Stimulated activated naive B cell treated with anti-CD40 and anti-IgM and Interleukin-4, amounts not matched to agents 10 μg/mL and 1 μg/mL and 100 μg/mL, for 72 hours (primary cell): ENCODE measurements at regions not wholly inside any gene's neighbourhood (a gene's known extent, or its start where the extent isn't known, plus 50 kb on each side); places are given as distances from the start of the nearest gene placed in this dataset.

Source experiments
- ATAC-seq, 2 donors: fragments of 150-1000 bp; cut with Tn5 transposase; replicated peaks; 2 replicates each; pipeline ENCODE4 v1.10.0; 2021; ENCODE audit warnings: moderate library complexity in 1 of 2
- DNase-seq: peaks from one replicate; pipeline ENCODE4 v3.0.0; 2021
- H3K27ac Mint-ChIP-seq: one replicate; pipeline ENCODE4 v1.8.0; 2022; ENCODE audit warnings: mild to moderate bottlenecking, mixed read lengths
- H3K27me3 Mint-ChIP-seq, 2 donors: one replicate each; pipeline ENCODE4 v1.8.0; 2022; ENCODE audit warnings: mixed read lengths in 2 of 2
- H3K36me3 Mint-ChIP-seq, 2 donors: one replicate each; pipeline ENCODE4 v1.8.0; 2022; ENCODE audit warnings: mixed read lengths in 2 of 2, mild to moderate bottlenecking in 1 of 2
- H3K4me1 Mint-ChIP-seq, 2 donors: one replicate each; pipeline ENCODE4 v1.8.0; 2022; ENCODE audit warnings: mixed read lengths in 2 of 2, mild to moderate bottlenecking in 1 of 2
- H3K4me3 Mint-ChIP-seq, 2 donors: one replicate each; pipeline ENCODE4 v1.8.0; 2022; ENCODE audit warnings: mild to moderate bottlenecking in 2 of 2, mixed read lengths in 2 of 2, moderate library complexity in 1 of 2
- H3K9me3 Mint-ChIP-seq, 2 donors: one replicate each; pipeline ENCODE4 v1.8.0; 2022; ENCODE audit warnings: mixed read lengths in 2 of 2, mild to moderate bottlenecking in 1 of 2

DNA sequence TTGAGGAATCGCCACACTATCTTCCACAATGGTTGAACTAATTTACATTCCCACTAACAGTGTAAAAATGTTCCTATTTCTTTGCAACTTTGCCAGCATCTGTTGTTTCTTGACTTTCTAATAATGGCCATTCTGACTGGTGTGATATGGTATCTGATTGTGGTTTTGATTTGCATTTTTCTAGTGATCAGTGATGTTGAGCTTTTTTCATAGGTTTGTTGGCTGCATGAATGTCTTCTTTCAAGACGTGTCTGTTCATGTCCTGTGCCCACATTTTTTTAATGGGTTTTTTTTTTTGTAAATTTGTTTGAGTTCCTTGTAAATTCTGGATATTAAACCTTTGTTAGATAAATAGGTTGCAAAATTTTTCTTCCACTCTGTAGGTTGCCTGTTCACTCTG is 615.9 kb downstream of the SEMA5A start:
- Mint-ChIP-seq H3K4me1 (no peaks in the 10 kb centered on the region), H3K27ac (no peak overlapping the region), H3K9me3 (peaks cover 3 to 7% of the 10 kb centered on the region in 2 donors), H3K36me3 (no peaks in the 10 kb centered on the region), H3K27me3 (no peaks in the 10 kb centered on the region), H3K4me3 (no peak overlapping the region)
- DNase-seq (no peak), ATAC-seq (no peak)

DNA sequence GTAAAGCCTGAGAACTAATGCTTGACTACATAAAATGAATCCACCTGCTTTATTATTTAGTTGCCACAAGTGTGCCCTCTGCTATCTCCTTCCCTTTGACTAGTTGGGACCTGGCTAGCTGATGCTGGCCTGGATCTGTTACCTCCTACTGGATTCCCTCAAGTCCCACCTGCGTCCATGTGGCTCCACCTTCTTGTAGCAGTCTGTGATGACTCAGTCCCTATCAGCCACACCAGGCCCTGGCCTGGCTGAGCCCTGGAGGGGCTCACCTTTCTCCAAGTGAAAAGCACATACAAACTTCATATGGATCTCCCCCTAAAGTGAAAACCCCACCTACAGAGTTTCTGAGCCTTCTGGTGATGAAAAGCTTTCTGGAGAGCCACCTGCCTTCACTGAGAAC is 611.4 kb downstream of the SEMA5A start:
- Mint-ChIP-seq H3K9me3 (peaks cover 5 to 11% of the 10 kb centered on the region in 2 donors), H3K4me3 (no peak overlapping the region), H3K27ac (no peak overlapping the region), H3K36me3 (no peaks in the 10 kb centered on the region), H3K4me1 (no peaks in the 10 kb centered on the region), H3K27me3 (no peaks in the 10 kb centered on the region)
- DNase-seq (no peak), ATAC-seq (no peak)

DNA sequence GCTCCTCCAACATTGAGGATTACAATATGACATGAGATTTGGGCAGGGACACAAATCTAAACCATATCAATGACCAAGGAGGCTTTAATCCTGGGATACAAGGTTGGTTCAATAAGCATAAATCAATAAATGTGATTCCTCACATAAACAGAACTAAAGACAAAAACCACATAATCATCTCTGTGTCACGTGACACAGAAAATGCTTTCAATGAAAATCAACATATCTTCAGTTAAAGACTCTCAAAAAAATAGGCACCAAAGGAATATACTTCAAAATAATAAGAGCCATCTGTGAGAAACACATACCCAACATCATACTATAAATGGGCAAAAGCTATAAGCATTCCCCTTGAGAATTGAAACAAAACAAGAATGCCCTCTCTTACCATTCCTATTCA is 604.9 kb downstream of the SEMA5A start:
- H3K27me3 Mint-ChIP-seq: peaks cover 0 to 2% of the 10 kb centered on the region in 2 donors
- ATAC-seq (no peak), DNase-seq (no peak)
- no peak overlapping the region for H3K27ac Mint-ChIP-seq
- H3K4me3 Mint-ChIP-seq: no peak overlapping the region
- peaks cover 8 to 15% of the 10 kb centered on the region in 2 donors for H3K9me3 Mint-ChIP-seq
- no peaks in the 10 kb centered on the region for H3K4me1 Mint-ChIP-seq
- no peaks in the 10 kb centered on the region for H3K36me3 Mint-ChIP-seq

DNA sequence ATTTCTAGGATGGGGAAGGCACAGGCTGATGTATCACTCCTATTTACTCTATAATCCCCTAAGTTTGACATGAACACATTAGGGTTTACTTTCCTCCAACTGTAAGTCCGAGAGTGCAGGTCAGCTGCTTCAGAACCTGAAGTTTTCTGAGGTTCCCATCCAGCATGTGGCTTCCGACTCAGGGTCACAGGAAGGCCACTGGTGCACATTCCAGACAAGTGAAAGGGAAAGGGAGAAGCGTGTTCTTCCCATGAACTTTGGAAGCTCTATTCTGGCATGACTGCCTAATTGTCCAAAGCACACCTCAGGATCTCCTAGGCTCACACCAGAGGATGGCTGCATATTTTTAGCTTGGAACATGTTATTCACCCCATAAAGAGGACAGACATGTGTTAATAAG is 602.6 kb downstream of the SEMA5A start:
- Mint-ChIP-seq H3K4me1 (no peaks in the 10 kb centered on the region), H3K36me3 (no peaks in the 10 kb centered on the region), H3K4me3 (no peak overlapping the region), H3K27ac (no peak overlapping the region), H3K27me3 (peaks cover 0 to 16% of the 10 kb centered on the region in 2 donors), H3K9me3 (peaks cover 8 to 15% of the 10 kb centered on the region in 2 donors)
- ATAC-seq (no peak), DNase-seq (no peak)

DNA sequence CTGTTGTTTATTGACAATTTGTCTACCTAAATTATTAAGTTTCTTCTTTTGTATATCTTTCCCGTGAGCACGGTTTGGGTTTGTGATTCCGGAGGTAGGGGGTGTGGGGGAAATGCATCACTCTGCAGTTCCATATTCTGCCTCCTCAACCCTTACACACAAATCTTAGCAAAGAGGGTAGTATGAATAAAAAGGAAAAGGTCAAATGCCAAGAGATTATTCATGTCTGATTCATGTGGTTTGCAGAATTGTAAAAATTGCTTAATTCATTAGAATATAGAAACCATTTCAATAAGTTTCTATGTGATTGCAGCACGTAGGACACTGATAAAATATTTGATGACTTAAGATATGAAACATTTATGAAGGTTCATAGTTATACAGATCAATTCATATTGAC is 601.9 kb downstream of the SEMA5A start:
- Mint-ChIP-seq H3K27ac (no peak overlapping the region), H3K4me1 (peaks cover 0 to 2% of the 10 kb centered on the region in 2 donors), H3K36me3 (no peaks in the 10 kb centered on the region), H3K27me3 (peaks cover 0 to 16% of the 10 kb centered on the region in 2 donors), H3K4me3 (no peak overlapping the region), H3K9me3 (peaks cover 8 to 15% of the 10 kb centered on the region in 2 donors)
- no peak for DNase-seq
- ATAC-seq: no peak

DNA sequence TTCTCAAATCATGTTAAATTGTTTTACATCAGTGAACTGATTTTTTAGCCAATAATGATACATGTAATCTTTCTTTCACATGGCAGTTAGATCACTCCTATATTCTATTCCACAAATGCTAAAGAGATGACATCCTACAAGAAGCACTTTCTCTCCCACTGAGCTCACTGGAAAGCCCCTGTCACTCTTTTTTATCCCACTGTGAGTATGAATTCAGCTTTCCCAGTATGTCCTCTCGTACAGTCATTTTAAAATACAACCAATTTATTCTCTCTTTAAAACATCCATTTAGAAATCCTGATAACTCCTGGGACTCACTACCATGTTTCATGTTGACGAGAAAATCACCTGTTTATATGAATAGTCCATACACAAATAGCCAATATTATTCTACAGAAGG is 599.9 kb downstream of the SEMA5A start:
- H3K4me1 Mint-ChIP-seq: peaks cover 7 to 19% of the 10 kb centered on the region in 2 donors
- no peak overlapping the region for H3K27ac Mint-ChIP-seq
- H3K27me3 Mint-ChIP-seq: peaks cover 0 to 16% of the 10 kb centered on the region in 2 donors
- DNase-seq (no peak), ATAC-seq (no peak)
- no peak overlapping the region for H3K4me3 Mint-ChIP-seq
- peaks cover 0 to 1% of the 10 kb centered on the region in 2 donors for H3K36me3 Mint-ChIP-seq
- H3K9me3 Mint-ChIP-seq: peaks cover 0 to 5% of the 10 kb centered on the region in 2 donors

DNA sequence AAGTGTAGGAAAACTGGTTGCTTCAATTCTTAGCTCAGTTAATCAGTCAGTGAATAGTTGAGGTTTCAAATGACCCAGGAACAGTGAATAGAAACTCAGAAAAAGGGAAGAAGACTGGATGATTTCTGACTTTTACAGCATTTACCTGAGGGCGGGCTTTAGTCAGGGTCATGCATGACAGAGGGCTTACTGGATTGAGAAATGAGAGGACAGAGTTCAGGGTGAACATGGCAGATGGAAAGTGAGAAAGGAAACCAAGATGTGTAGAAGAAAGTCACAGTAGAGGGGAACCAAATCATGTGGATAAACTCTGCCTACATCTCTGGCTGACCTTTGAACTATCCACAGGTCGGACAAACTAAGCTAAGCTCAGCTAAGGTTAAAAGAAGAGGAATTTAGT is 596.0 kb downstream of the SEMA5A start:
- H3K27ac Mint-ChIP-seq: no peak overlapping the region
- peaks cover 0 to 22% of the 10 kb centered on the region in 2 donors for H3K27me3 Mint-ChIP-seq
- peaks cover 0 to 1% of the 10 kb centered on the region in 2 donors for H3K36me3 Mint-ChIP-seq
- peak; percentile 98 to 99 for ATAC-seq
- H3K4me1 Mint-ChIP-seq: peaks cover 7 to 24% of the 10 kb centered on the region in 2 donors
- peaks cover 4 to 7% of the 10 kb centered on the region in 2 donors for H3K9me3 Mint-ChIP-seq
- peak; percentile 48 for DNase-seq
- H3K4me3 Mint-ChIP-seq: peak overlapping the region in 1 of 2 donors; percentile 31

DNA sequence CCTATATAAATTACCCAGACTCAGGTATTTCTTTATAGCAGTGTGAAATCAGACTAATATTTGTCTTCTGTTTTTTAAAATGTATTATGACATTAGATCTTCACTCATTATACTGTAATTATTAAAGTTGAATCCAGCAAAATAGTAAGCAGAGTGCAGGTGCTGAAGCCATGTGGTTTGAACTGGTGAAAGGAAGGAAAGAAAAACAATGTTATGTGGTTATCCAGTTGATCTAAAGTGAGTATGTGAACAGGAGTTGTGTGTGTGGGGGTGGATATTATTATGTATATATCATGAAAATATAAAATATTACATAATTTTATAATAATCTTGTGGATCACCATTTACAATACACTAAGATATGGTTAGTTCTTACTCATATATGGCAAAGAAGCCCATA is 593.7 kb downstream of the SEMA5A start:
- ATAC-seq: no peak
- DNase-seq: no peak
- Mint-ChIP-seq H3K9me3 (peaks cover 4 to 5% of the 10 kb centered on the region in 2 donors), H3K36me3 (peaks cover 0 to 1% of the 10 kb centered on the region in 2 donors), H3K27ac (no peak overlapping the region), H3K4me3 (no peak overlapping the region), H3K4me1 (peaks cover 7 to 24% of the 10 kb centered on the region in 2 donors), H3K27me3 (peaks cover 0 to 9% of the 10 kb centered on the region in 2 donors)

DNA sequence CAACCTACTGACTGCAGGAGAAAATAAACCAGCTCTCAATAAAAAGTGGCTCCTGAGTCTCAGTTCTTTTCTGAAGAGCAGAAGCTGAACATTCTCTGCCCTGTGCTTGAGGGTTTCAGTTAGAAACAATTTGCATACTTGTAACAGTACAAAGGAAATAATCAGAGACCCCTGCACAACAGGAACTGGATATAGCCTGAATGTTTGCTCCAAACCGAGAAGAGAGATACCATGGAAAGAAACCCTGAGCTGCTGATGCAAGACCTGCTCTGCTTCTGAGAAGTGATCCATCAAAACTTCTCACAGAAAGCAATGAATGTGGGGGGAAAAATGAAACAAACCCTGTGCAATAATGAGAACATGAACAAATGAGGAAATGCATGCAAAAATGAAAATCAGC is 592.9 kb downstream of the SEMA5A start:
- H3K4me3 Mint-ChIP-seq: no peak overlapping the region
- H3K9me3 Mint-ChIP-seq: peaks cover 4 to 5% of the 10 kb centered on the region in 2 donors
- no peak overlapping the region for H3K27ac Mint-ChIP-seq
- peaks cover 0 to 6% of the 10 kb centered on the region in 2 donors for H3K27me3 Mint-ChIP-seq
- peaks cover 7 to 24% of the 10 kb centered on the region in 2 donors for H3K4me1 Mint-ChIP-seq
- no peak for DNase-seq
- peaks cover 0 to 1% of the 10 kb centered on the region in 2 donors for H3K36me3 Mint-ChIP-seq
- peak in 1 of 2 donors; percentile 10 for ATAC-seq

DNA sequence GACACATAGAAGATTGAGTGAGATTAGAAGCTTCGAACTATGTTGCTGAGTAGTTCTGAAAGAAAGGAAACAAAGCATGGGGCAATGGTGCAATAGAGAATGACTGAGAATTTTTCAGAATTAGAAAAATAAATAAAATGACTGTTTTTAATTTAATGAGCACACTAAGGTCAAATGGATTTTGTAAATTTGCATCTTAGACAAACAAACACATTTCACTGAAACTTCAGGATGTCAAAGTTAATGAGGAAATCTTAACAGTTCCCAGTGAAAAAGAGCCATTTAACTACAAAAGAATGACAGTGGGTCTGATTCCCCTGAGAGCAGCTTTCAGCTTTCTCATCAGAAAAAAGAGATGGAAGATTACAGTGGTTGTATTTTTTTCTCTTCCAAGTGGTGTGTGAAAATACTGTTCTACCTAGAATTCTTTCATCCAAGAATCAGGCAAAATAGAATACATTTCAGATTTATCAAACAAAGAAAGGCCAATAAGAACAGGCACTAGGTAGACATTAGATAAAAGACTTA is 591.9 kb downstream of the SEMA5A start:
- Mint-ChIP-seq H3K9me3 (peaks cover 4% of the 10 kb centered on the region in 2 donors), H3K4me1 (peaks cover 7 to 22% of the 10 kb centered on the region in 2 donors), H3K27ac (no peak overlapping the region), H3K27me3 (peaks cover 0 to 6% of the 10 kb centered on the region in 2 donors), H3K4me3 (no peak overlapping the region), H3K36me3 (peaks cover 0 to 1% of the 10 kb centered on the region in 2 donors)
- no peak for DNase-seq
- ATAC-seq: no peak

DNA sequence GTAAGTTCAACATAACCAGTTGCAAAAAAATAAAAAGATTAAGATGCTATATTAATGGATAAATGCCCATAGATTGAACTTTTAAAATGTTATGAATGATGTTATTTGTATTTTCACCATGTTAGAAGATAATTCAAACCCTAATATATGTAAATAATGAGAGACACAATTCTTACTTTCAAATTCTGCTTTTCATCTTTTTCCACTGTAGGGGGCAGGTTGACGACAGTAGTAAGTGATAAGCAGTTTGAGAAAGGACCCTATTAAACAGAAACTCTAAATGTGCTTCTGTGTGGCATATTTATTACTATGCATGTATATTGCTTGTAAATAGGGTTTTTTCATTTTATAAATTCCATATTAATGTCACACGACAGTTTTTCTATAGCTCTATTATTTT is 591.1 kb downstream of the SEMA5A start:
- peaks cover 2 to 4% of the 10 kb centered on the region in 2 donors for H3K9me3 Mint-ChIP-seq
- H3K4me1 Mint-ChIP-seq: peaks cover 3 to 16% of the 10 kb centered on the region in 2 donors
- ATAC-seq (no peak), DNase-seq (no peak)
- no peak overlapping the region for H3K4me3 Mint-ChIP-seq
- H3K36me3 Mint-ChIP-seq: peaks cover 0 to 1% of the 10 kb centered on the region in 2 donors
- peaks cover 0 to 6% of the 10 kb centered on the region in 2 donors for H3K27me3 Mint-ChIP-seq
- no peak overlapping the region for H3K27ac Mint-ChIP-seq

DNA sequence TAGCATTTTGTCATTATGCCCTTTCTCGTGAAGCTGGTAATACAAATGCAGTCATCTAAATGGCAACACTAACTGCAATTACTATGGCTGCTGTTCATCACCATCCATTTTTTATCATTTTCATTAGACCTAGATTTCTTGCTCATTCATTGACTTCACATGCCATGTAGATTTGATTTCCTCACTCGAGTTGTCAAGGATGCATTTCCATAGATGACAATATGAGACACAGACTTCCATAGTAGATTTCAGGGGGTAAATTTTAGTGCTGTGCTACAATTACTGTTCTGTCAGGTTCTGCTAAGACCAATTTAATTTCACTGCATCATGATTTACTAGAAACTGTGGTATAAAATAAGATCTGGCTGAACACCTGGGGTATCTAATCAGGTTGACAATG is 589.2 kb downstream of the SEMA5A start:
- peaks cover 0 to 13% of the 10 kb centered on the region in 2 donors for H3K27me3 Mint-ChIP-seq
- H3K9me3 Mint-ChIP-seq: peaks cover 2 to 4% of the 10 kb centered on the region in 2 donors
- ATAC-seq: no peak
- H3K4me1 Mint-ChIP-seq: peaks cover 0 to 5% of the 10 kb centered on the region in 2 donors
- no peak overlapping the region for H3K27ac Mint-ChIP-seq
- H3K4me3 Mint-ChIP-seq: no peak overlapping the region
- H3K36me3 Mint-ChIP-seq: no peaks in the 10 kb centered on the region
- no peak for DNase-seq

DNA sequence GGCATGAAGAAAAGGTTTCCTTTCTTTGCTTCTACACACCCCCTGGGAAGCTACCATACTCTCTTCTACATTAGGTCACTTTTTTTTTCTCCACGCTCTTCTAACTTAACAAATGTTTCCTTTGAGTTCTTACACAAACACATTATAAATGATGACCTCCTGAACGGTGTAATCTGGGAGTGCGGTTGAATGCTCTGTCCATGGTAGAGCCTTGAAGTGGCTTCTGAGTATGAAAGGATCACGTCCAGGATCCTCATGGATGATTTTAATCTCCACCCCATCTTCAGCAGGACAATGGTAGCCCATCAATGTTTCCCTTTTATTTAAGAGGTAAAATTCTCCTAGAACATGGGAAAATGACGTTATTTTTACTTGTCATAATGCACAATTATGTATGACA is 587.3 kb downstream of the SEMA5A start:
- Mint-ChIP-seq H3K4me1 (no peaks in the 10 kb centered on the region), H3K27ac (no peak overlapping the region), H3K36me3 (no peaks in the 10 kb centered on the region), H3K9me3 (peaks cover 1 to 3% of the 10 kb centered on the region in 2 donors), H3K4me3 (no peak overlapping the region), H3K27me3 (peaks cover 0 to 10% of the 10 kb centered on the region in 2 donors)
- DNase-seq: no peak
- ATAC-seq: no peak

DNA sequence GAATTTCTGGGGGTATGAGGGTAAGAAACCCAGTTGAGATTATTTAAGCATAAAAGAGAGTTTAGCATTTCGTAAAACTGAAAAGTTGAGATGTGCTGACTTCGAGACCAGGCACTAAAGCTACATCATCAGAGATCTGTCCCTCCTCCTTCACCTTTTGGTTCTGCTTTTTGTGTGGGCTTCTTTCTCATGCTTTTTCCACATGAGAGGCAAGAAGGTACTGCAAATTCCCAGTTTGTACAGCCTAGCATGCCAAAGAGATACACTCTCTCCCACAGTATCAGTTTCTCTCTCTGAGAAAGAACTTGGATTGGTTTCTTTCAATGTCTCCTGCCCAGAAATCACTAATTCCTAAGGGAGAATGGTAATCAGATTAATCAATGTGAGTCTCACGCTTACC is 584.7 kb downstream of the SEMA5A start:
- Mint-ChIP-seq H3K4me3 (no peak overlapping the region), H3K36me3 (no peaks in the 10 kb centered on the region), H3K9me3 (peaks cover 0 to 3% of the 10 kb centered on the region in 2 donors), H3K4me1 (no peaks in the 10 kb centered on the region), H3K27me3 (peaks cover 0 to 7% of the 10 kb centered on the region in 2 donors), H3K27ac (no peak overlapping the region)
- no peak for ATAC-seq
- DNase-seq: no peak

DNA sequence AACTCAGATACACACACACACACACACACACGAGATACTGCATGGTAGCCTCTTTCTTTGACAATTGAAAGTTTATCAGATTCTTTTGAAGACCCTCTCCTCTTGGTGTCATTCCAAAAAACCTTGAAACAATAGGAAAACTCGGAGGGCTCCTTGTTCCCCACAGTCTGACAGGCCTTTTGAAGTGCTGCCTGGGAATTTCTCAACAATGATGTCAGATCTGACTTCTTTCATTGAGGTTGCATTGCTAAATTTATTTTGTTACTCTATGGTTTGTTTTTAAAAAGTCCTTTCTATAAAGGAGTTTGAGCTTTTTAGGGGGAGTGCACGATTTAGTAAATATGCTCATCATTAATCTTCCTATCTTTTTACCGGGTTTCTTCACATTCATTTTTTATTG is 583.9 kb downstream of the SEMA5A start:
- peaks cover 0 to 7% of the 10 kb centered on the region in 2 donors for H3K27me3 Mint-ChIP-seq
- ATAC-seq (no peak), DNase-seq (no peak)
- no peaks in the 10 kb centered on the region for H3K36me3 Mint-ChIP-seq
- no peak overlapping the region for H3K4me3 Mint-ChIP-seq
- no peaks in the 10 kb centered on the region for H3K4me1 Mint-ChIP-seq
- no peak overlapping the region for H3K27ac Mint-ChIP-seq
- H3K9me3 Mint-ChIP-seq: peaks cover 0 to 4% of the 10 kb centered on the region in 2 donors
